NCI-H146 treated with DMSO at 0.1 percent for 48 hours (cell line): ENCODE measurements at regions not wholly inside any gene's neighbourhood (a gene's known extent, or its start where the extent isn't known, plus 50 kb on each side); places are given as distances from the start of the nearest gene placed in this dataset.

Source experiments
- DNase-seq: peaks from one replicate; lab custom pipeline; 2025; ENCODE audit not compliant: unreplicated experiment; lab: John Stamatoyannopoulos, UW

DNA sequence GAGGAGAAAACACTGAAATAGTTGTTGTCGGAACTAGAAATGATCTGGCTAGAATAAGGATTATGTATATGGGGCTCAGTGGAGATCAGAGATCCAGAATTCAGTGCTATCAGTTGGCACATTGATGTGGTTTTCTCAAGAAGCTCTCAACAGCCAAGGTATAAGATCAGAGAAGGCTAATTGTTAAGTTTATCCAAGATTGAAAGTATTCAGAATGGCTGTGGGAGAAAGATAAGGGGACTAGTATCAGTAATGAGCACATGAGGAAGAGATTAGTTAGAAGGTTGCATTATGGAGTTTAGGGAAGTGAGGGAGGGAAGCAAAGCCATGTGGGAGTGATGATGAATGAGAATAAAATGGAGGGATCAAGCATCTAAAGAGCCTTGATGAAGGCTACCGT is 128.1 kb upstream of the MIS18BP1 start:
- no peak for DNase-seq

DNA sequence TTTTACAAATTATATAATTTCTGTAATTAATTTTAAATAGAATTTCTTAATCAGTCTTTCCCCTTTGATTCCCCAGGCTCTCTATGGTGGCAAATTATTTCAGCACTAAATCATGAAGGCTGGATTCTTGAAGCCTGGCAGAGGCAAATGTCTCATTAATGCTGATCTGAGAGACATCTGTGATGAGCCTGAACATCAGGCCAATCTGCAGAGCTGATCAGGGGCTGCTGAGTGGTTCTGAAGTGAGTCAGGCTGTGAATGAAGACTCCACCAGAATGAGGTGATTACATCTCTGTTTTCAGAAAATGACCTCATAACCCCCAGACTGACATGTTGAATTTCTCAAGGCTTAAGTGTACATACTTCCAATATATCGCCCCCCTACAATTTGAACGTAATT is 124.2 kb upstream of the MIS18BP1 start:
- no peak for DNase-seq

DNA sequence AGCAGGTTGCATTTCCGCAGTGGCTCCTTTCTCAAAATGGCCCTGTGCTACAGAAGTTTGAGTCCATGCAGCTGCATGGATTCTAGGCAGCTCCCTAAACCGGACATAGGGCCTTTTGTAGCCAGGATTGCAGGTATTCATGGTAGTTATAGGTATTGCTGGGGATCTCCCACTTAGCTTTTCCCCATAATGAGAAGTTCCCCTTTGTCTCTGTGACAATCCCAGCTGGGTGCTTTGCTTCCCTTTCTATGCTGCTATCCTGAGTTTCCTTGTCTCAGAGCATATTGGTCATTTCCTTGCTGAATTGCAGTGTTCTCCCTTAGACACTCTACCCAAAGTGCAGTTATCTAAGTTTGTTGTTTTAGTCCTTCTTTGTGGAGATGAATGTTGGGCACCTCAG is 120.9 kb upstream of the MIS18BP1 start:
- no peak for DNase-seq

DNA sequence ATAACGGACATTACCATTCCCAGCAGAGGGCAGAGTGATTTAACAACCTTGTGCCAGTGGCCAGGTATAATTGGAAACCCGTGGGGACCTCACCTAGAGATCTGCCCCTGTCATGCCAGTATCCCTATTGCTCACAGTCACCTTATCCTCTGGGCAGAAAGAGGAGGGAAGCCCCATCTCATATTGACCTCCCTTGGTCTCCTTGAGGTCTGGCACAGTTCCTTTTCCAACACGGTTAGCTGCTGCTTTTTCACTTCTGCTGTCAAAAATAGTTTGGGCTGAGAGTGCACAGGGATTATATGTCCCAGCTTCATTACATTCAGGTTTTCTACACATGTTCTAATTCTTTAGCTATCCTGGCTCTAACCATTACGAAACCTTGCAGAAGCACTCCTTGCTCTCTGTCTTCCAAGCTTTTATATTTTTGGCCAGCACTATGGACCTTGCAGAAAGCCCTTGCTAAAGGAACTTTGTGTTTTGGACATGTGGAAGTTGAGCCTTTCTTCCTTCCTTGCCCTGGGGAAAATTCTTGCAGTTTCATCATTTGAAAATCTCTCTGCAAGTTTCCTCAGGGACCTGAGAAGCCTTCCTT is 111.7 kb upstream of the MIS18BP1 start:
- DNase-seq, result no peak

DNA sequence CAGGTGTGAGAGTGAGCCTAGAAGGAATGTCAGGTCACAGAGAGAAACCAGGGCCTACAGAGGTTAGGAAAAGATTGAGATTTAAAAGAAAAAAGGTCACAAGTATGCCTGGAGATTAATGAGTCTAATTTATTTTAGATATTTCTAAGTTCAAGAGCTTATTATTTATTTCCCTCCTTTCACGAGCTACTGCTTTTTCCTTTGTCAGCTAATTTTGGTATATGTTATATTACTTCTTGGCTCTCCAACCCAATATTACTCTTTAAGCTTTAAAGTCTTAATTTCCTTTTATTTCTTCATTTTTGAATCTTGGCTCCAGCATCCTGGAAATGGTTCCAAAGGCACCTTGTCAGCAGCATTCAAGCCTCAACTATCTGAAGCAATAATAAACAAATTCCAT is 109.5 kb upstream of the MIS18BP1 start:
- DNase-seq, result no peak

DNA sequence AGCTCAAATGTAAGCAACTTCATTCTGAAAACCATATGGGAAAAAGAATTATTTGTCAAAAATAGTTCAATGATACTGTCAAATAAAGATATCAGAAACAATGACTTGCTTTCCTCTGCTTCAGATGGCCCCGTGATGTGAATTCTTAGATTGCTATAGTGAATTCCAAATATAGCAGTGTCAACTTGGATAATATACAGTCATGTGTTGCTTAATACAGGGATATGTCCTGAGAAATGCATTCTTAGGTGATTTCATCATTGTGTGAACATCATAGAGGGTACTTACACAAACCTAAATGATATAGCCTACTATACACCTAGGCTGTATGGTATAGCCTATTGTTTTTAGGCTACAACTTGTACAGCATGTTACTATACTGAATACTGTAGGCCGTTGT is 108.7 kb upstream of the MIS18BP1 start:
- DNase-seq, result no peak

DNA sequence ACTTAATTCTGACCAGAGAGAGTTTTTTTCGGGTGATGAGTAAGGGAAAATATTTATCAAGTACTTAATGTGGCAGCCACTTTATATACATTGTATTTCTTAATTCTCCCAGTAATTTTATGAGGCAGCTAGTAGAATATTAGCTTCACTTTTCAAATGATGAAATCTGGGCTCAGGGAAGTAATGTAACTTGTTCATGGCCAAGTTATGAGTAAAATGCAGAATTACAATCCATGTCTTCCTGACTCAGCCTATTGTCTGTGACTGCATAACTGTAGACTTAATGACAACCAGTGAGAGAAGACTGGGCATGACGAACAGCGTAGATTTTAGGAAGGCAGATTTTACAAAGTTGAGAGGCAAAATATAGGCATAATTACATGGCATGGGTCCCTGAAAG is 106.7 kb upstream of the MIS18BP1 start:
- no peak for DNase-seq

DNA sequence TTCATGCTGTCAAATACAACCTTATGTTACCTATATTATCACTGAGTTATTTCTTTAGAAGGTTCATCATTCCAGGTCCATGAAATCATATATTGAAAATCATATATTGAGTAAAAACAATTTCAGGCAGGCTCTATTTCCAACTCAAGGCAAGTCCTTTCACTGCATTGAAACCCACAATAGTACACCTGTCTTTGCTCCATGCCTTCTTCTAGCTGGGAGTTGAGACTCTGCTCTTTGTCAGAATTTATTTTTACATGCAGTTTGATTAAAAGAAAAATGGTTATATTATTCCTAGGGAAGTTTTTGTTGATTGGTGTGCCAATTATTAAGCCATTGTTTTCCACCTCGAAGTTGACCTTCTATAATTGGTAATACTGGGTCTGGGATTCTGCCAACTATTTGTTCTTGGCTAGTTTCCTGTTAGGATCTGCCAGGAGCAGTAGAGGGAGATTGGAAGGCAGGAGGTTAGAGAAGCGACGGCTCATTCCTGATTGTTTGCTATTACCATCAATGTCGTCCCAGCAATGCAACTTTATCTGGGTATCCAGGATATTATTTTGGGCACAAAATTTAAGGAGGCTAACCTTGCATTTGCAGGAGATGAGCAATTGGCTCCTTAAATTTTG is 79.5 kb upstream of the MIS18BP1 start:
- no peak for DNase-seq

DNA sequence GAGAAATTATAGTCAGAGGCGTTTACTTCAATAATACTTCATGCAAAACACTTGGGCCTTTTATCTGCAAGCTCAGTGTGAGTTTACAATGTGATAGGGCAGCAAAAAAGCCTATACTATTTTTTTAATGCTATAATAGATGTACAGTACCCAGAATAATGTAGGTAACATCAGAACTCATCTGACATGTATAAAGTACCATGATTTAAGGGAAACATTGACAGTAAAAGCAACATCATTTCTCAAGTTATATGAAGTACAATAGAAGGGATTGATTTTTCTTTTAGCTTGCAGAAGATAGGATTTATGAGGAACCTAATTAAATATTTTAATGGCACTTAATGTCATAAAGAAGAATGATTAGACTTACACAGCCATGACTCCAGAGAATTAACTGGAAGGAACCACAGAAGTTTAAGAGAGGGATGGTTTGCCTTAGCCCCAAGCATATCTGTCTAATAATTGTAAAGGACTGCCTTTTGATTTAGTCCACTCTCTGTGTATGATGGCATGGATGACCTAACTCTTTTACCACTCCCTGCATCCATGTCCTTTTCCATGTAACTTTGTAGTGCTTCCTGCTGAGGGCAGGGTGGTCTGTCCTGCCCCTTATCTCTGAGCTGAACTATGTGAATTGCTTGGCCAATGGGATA is 55.9 kb upstream of the MIS18BP1 start:
- no peak for DNase-seq
